GM21360 (cell line): ENCODE measurements at regions not wholly inside any gene's neighbourhood (a gene's known extent, or its start where the extent isn't known, plus 50 kb on each side); places are given as distances from the start of the nearest gene placed in this dataset.
A peak's percentile ranks its signal among the peaks of the same experiment; 100 is the strongest.

Source experiments
- ATAC-seq: cut with Tn5 transposase; IDR thresholded peaks from one replicate; pipeline ENCODE4 v1.9.1; 2021; ENCODE audit warnings: mild to moderate bottlenecking, moderate library complexity; ENCODE audit not compliant: unreplicated experiment

DNA sequence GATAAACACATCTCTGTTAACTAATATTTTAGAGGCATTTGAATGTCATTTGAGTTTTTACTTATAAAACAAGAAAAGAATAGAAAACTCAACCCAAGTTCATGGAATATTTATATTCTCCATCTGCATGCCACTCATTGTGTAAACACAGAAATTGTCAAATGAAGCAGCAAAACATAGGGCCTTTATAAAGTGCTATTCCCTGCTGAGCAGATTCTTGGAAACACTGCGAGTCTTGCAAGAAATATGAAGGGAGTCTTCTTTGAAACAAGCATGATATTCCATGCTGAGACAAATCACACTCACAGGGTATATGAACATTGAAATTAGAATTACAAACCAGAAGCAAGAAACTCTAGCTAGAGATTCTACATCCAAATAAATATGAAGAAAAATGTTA, 655.8 kb downstream of the BRINP3 start:
- no peak for ATAC-seq

DNA sequence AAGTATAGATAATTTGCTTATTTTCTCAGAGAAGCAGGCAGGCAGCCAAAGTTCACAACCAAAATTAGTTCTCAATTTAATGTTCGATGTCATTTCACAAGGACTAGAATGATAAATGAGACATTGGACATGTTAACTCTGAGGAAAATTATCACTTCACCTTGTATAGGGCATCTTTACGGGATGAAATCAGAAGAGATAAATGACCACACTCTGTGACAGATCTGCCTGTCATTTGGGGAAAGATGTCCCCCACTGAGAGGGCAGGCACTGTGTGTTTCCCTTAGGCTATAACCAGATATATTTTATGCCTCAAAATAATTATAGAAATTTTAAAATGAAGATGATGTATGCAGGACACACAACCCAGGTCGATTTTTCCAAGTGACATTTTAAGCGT, 642.9 kb downstream of the BRINP3 start:
- no peak for ATAC-seq

DNA sequence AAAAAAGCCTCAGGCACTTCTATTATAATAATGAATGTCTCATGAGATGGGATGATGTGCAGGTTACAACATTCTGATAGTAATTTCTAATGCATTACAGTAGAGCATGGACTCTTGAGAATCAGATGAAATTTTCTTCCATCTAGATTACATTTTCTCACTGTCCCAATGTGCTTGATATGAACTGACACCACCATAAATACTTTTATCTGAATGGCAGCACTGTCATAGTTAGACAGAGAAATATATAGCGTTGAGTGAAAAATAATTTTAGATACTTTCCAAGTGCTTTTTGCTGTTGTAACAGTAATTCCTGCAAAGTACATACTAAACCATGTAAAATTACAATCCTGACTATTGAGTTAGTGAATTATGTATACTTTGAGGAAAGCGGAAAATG, 630.1 kb downstream of the BRINP3 start:
- ATAC-seq: no peak

DNA sequence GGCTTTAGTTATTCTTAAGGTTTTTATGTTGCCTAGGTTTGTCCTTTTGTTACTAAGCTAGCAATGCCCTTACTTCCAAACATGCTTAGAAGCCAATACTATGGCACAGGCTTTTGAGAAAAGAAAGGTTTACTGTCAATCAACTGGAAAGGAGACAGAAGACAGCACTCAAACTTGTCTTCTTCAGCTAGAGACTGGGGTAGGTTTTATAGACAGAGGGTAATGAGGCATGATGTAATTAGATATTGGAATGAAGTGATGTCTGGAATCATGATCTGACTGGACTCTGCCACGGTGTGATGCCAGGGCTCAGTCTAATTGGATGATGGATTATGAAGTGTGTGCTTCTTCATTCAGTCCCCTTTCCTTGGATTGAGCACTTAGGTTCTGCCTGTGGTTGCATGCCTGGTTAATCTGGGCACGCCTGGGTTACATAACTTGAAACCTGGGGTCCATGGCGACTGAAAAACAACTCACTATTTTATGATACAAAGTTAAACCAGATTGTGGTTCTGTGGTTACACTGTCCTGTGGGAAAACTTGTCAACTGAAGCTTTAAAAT, 625.8 kb downstream of the BRINP3 start:
- ATAC-seq: no peak

DNA sequence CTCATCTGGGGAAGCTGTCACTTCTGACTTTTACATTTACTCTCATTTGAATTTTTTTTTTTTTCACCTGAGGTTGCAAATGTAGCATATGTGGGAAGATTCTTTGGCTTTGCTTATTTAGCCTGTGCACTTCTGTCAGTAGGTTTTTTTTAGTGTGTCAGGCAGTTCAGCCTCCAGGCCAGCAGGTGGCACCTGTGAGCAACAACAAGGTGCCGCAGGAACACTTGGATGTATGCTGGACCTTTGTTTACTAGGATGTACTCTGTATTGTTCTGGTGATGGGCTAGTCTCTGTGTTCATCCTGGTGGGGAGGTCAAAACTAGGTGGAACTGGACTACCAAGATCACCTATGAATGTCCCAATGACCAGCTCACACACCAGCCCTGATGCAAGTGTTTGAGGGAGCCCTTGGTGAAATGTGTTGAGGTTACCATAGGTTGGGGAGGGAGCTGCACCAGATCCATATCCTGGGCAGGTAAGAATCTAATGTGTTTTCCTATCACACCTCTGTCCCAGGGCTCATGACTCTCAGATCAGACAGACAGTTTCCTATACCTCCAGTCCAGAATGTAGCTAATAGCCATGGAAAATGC, 618.2 kb downstream of the BRINP3 start:
- ATAC-seq: peak; percentile 86

DNA sequence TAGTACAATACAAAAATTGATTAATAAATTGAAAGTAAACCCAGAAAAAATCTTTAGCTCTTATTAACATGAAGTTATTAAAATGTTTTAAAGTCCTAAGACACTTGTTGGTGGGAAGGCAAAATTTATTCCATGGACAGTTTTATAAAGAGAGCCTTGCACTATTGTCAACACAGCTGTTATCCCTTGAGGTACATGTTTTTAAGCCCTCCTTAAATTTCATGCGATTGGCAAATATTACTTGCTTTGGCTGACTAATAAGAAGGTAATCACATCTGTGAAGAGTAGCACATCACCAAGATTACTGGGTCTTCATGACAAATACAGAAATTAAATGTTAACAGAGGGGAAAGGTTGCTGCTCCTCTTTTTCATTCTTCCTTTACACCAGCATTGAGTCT, 611.1 kb downstream of the BRINP3 start:
- no peak for ATAC-seq

DNA sequence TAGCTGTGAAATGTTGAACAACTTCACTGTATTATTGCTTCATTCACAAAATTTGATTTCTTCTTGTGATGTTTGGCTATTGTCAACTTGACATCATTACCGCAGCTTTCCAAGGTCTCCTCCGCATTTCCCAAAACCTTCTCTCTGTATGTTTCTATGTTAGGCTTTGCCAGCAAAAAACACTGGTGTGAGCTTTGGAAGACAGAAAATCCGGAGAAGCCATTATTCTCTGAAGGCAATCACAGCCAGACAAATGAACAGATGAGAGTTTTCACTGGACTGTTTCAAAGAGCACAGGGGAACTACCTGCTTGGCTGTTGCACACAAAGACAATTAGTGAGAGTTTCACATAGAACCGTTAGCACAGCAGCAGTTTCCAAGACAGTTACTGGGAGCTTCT, 609.6 kb downstream of the BRINP3 start:
- ATAC-seq: no peak

DNA sequence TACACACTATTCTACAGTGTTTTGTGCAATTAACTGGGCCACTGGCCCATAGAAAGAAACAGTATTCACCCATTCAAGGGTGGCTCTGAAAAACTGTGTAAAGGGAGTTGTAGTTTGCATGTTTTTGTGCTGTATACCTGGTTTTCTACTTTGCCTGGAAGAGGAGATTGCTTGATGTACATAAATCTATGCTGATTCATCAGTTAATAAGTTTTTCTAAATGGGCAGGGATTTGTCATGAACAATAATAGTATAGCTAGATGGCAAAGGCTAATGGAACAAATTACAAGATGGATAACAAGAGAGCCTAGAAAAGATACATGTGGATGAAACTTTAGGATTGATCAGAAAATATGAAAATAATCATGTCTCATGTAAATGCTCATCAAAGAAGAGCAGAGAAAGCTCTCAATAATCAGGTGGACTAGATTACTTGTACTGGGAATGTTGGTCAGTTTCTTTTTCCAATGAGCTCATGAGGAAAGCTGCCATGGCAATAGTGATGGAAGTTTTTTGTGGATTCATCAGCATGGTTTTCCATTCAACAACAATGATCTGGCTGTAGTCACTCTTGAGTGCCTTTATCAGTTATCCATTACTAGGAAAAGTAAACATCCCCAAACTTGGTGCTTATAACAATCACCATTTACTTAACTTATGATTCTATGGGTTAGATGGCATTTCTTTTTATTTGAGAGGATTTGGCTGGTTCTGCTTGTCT, 602.8 kb downstream of the BRINP3 start:
- no peak for ATAC-seq

DNA sequence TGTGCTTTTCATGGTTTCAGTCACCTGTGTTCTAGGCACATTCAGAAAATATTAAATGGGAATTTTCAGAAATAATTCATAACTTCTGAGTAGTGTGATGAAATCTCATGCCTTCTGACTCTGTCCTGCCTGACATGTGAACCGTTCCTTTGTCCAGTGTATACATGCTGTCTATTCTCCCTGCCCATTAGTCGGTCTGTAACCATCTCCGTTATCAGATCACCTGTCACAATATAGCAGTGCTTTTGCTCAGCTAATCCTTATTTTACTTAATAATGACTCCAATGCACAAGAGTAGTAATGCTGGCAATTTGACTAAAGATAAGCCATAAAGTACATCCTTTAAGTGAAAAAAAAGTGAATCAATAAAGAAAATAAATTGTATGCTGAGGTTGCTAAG, 597.5 kb downstream of the BRINP3 start:
- ATAC-seq: no peak

DNA sequence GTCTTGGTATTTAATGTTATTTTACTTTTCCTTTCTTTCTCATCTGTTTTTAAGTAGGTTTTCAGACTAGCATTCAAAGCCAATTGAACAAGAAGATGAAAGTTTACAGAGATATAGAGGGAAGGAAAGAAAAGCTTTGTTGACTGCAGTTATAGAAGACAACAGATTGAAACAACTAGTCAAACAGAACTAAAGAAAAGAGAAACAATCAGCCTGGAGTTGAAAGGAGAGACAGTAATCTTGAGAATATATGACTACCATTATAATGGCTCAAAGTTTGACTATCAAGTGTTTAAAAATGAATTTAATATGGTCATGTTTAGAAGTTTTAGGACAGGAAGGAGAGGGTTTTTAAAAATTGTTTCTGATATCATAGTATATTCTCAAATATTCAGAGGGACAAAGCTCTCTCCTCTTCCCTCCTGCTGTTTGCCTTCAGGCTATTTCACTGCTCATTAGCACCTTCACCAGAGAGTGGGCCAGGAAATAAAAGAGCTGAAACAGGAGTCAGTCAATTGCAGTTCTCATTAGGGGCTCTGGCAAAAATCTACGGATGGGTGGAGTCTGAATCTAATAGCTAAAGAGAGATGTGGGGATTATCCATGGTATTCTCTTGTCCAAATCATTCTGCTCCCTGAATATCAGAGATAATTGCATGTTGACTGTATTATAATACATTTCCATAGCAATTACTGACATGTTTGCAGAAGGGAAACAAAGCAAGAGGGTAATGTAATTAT, 577.8 kb downstream of the BRINP3 start:
- no peak for ATAC-seq

DNA sequence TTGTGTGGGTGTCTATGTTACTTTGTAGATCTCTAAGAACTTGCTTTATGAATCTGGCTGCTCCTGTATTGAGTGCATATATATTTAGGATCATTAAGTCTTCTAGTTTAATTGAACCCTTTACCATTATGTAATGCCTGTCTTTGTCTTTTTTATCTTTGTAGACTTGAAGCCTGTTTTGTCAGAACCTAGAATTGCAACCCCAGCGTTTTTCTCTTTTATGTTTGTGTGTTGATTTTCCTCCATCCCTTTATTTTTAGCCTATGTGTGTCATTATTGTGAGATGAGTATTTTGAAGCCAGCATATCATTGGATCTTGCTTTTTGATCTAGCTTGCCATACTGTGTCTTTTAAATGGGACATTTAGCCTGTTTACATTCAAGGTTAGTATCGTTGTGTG, 573.2 kb downstream of the BRINP3 start:
- no peak for ATAC-seq

DNA sequence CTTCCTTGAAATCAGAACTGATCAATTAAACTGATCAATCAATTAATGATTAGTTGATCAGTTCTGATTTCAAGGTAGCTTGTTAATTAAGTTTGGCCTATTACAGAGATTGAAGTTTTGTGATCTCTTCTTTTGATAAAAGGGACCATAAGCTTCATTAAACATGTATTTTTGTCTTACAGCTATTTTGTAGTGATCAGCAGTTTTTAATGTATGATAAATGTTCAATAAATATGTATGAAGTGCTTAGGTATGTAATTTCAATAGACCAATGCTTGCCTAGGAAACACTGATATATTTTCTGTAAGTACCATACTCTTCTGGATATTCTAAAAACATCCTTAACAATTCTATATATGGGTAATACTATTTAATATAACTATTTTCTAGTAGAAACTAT, 569.6 kb downstream of the BRINP3 start:
- no peak for ATAC-seq

DNA sequence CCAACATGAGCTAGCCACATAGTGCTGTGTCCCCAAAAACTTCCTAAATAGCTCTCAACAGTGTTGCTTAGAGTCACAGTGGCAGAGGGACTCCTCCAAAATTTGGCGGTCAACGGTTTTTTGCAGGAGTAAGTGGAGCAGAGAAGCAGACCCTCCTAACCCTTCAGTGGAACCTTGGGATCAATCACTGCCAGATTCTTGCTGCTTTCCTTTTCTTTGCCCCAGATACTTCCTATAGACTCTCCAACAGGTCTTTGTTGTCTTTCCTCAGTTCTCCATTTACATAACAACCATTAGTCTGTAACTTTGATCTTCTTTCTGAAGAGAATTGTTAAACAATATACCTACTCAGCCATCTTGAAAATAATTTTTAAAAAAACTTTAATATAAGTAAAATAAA, 556.1 kb downstream of the BRINP3 start:
- no peak for ATAC-seq

DNA sequence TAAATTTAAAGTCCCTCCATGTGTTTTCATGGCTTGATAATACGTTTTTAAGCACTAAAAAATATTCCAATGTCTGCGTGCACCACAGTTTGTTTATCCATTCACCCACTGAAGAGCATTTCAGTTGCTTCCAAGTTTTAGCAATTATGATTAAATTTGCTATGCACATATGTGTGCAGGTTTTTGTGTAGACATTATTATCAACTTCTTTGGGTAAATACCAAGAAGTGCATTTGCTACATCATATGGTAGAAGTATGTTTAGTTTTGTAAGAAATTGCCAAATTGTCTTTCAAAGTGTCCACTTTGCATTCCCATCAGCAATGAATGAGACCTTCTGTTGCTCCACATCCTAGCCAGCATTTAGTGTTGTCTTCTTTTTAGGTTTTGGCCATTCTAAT, 550.0 kb downstream of the BRINP3 start:
- no peak for ATAC-seq

DNA sequence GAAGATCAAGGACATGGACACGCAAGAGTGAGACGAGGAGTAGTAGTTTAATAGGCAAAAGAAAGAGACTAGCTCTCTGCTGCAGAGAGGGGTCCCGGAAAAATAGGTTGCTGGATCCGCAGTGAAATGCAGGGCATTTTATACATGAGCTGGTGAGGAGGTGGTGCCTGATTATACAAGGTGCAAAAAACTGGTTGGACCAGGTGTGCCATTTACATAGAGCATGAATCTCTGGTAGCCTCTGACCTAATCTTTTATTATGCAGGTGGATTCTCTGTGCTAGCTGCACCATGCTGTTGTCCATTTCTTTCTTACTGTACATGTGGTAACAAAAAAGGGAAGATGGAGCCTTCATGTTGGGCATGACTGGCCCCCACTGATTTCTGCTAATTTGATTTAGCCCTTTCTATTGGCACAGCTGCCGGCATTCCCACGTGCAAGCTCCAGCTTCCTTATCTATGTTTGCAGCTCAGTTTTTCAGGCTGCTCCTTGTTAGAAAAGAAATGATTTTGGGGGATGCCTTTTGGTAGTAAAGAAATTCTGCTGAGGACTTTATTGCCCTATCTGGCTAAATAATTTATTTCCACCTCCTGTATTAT, 548.1 kb downstream of the BRINP3 start:
- no peak for ATAC-seq

DNA sequence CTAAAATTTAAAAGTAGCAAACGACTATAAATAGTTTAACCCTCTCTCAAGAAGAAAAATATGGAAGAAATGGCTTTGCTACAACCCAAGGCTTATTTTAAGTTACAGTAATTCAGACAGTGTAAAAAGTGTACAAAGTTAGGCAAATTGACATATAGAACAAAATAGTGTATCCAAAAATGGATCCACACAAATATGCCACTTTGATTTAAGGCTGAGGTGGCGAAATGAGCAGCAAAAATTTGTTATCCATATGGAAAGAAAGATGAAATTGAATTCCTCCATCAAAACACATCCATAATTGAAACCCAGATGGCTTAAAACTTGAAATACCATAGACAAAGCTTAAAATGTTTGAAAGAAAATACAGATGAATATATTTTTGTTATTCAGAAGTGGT, 540.8 kb downstream of the BRINP3 start:
- no peak for ATAC-seq

DNA sequence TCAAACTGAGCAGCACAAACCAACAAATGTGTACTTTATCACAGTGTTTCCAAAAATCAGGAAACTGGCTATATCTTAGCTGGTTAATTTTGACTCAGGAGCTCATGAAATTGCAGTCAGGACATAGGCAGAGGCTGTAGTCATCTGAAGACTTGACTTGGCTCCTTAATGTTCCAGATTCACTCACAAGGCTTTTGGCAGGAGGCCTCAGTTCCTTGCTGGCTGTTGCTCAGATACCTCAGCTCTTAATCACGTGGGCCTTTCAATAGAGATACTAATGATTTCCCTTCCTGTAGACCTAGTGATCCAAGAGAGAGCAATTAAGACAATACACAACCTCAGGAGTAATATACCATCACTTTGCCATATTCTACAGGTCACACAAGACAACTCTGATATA, 537.7 kb downstream of the BRINP3 start:
- no peak for ATAC-seq

DNA sequence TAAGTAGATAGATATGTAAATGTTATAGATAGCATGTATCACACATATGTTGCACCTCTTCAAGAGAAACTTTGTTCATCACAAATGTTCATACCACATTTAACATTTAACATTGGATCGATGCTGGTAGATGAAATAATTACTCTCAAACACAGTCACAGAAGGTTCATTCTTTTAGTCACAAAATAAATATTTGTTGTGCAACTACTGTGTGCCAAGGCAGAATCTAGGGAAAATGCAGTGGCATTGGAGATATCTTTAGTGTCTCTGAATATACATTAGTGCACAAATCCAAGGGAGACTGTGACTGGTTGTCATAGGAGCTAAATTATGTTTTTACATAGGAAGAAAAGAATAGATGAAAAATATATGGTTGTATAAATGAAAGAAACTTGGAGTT, 535.7 kb downstream of the BRINP3 start:
- no peak for ATAC-seq

DNA sequence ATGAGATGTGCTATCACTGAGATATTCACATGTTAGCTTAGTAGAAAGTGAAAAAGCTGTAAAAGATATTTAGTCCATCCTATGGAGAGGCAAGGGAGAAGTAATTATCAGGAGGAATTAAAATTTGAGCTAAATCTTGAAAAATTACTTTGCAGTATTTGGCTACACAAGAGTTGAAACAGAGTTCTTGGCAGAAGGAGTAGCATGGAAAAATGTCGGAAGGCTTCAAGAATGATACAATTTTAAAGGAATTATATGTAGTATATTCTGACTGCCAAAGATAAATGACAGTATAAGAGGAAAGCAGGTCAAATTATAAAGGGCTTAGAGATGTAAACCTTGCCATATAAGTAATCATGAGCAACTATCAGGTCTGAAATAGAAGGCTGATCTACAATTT, 518.9 kb downstream of the BRINP3 start:
- no peak for ATAC-seq

DNA sequence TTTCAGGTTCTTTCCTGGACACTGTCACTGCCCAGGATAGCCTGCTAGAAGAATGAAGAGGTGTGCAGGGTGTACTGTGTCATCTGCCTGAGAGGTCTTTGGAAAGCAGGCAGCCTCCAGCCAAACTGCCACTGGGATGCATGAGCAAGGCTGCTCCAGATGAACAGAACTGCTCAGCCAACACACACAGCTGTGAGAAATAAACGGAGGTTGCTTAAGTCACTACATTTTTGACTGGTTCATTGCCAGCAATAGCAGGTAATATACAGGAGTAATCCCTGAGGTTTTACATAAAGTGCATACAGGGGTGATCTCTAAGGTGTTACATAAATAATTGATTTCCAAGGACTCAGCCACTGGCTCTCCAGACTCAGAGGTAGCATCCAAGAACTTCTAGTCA, 516.9 kb downstream of the BRINP3 start:
- ATAC-seq: no peak

DNA sequence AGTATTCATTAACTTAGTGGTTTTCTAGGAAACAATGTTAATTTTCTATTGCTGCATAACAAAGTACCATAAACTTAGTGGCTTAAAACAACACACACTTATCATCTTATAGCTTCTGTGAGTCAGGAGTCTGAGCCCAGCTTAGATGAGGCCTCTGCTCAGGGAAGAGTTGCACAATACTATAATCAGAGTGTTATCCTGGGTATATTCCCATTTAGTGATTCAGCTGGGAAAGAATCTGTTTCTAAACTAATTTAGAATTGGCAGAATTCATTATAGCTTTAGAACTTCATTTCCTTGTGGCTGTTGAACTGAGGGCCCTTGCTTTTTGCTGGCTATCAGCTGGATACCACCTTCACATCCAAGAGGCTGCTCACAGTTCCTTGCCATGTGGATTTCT, 515.5 kb downstream of the BRINP3 start:
- no peak for ATAC-seq
